HG03139 (cell line): ENCODE measurements at regions not wholly inside any gene's neighbourhood (a gene's known extent, or its start where the extent isn't known, plus 50 kb on each side); places are given as distances from the start of the nearest gene placed in this dataset.
"Not testable (repeated sequence)": the region's sequence is repeated elsewhere in the genome, so short reads cannot be mapped to it uniquely, and the experiment has no call there.

Experiments used
- ATAC-seq: cut with Tn5 transposase; IDR thresholded peaks from one replicate; pipeline ENCODE4 v1.9.1; 2021; ENCODE audit not compliant: unreplicated experiment

- not testable (repeated sequence) for ATAC-seq
Measured at GRCh38 chr9:103237571-103238109, 242.5 kb downstream of the CYLC2 start.

- ATAC-seq, result no peak
Measured at GRCh38 chr9:103242025-103242424, 246.9 kb downstream of the CYLC2 start.

DNA sequence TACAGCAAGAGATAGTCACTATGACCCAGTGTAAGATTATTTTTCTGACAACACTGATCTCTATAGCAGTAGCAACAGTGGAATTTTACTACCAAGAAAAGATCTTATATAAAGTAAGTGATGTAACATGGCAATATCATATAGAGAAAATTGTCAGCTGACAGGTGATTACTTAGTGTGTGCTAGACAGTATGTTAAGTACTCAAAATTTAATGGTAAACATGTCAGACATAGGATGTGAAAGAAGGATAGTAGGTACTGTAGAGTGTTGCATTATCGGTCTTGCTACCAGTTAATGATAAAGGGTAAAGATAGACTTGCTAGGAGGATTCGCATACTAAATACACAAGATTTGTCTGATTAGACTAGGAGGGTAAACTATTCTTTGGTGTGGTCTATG lies 247.4 kb downstream of the CYLC2 start:
- ATAC-seq, result no peak

- ATAC-seq, result no peak
Measured at GRCh38 chr9:103243553-103243952, 248.4 kb downstream of the CYLC2 start.

DNA sequence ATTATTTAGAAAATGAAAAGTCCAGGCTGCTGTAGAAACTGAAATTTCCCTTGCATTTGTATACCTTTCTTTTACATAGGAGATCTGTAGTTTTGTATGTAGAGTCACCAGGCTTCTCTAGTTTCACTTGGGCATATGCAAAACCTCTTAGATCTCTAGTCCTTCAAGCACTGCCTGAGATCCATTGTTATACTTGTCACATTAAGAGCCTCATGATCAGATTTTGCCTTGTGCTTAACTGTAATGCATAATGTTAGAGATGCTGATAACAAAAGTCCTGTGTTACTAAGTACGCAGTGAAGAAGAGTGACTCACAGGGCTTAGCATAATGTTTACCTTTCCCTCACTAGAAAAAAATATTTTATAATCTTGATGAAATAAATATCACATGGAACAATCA lies 250.2 kb downstream of the CYLC2 start:
- no peak for ATAC-seq

DNA sequence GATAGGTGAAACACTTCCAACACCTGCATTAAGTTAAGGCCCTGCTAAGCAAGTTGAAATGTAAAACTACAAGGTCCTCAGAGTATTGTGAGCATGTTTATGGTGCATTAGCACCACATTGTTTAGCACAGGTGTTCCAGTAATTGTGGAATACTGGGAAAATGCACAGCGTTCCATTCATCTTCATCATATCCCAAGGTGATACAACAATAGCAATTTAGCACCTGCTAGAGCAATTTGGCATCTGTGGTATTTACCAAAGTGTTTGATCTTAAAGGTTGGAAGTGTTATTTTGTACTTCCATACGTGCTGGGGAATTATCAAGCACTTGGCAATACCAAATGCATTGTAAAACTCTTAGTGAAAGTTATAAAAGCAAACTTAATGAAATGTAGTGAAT lies 266.8 kb downstream of the CYLC2 start:
- ATAC-seq, result no peak

DNA sequence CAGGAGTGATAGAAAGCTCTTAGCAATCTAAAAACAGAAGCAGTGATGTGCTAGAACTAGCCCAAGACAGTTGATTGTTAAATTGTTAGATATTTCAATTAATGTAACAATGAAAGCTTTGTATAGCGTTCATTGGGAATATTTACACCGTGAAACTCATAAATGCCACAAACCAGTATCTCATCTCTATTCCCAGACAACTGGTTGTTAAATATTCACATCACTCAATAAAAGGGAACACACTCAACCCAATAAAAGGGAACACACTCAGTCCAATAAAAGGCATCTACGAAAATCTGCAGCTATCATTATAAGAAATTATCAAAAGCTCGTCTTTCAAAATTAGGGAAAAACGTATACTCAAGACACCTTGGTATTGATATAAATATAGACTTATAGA lies 270.9 kb downstream of the CYLC2 start:
- no peak for ATAC-seq

GRCh38 chr9:103277240-103277639 lies 282.1 kb downstream of the CYLC2 start:
- ATAC-seq, result no peak

- ATAC-seq, result no peak
Measured at GRCh38 chr9:103281126-103281525, 286.0 kb downstream of the CYLC2 start.

DNA sequence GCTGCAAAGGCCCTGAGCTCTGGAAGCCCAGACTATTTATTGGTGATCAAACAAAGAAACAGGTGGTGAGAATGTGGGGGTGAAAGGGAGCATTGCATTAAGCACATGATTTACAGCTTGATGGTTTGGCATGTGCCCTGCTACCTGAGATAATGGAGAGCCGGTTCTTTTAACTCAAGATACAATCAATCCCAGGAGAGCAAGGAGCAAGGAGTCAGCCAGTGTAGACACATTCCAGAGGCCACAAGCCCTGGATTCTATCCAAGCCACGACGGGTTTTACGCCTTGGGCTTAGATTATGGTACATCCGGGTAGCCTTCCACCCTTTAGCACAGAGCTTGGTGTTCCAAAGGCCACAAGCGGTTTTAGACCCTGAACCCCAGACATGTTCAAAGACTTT lies 292.2 kb downstream of the CYLC2 start:
- no peak for ATAC-seq

DNA sequence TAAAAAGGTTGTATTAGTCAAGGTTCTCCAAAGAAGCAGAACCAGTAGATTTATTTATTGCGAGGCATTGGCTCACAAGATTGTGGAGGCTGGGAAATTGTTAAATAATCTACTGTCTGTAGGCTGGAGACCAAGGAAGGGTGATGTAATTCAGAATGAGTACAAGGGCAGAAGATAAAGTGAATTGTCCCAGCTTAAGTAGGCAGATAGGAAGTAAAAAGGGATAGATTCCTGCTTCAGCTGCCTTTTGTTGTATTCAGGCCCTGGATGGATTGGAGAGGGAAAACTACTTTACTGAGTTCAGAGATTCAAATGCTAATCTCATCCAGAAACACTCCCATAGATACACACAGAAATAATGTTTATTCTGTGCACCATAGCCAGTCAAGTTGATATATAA lies 301.1 kb downstream of the CYLC2 start:
- no peak for ATAC-seq

- no peak for ATAC-seq
Measured at GRCh38 chr9:103301051-103301450, 305.9 kb downstream of the CYLC2 start.

DNA sequence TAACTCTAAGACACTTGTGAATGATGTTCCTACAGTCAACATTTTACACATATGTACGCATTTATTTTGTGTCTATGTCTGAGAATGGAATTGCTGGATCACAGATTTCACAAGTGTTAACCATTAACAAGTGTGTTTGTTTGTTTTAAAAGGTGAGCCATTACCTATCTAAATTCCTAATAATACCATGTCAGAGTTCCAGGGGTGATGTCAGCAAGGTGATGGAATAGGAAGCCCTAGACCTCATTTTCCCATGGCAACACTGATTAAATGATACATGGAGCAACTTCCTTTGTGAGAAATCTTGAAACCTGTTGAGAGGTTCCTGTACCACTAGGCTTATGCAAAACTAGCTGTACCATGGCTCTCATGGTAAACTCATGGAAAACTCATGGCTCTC lies 309.7 kb downstream of the CYLC2 start:
- ATAC-seq, result no peak

DNA sequence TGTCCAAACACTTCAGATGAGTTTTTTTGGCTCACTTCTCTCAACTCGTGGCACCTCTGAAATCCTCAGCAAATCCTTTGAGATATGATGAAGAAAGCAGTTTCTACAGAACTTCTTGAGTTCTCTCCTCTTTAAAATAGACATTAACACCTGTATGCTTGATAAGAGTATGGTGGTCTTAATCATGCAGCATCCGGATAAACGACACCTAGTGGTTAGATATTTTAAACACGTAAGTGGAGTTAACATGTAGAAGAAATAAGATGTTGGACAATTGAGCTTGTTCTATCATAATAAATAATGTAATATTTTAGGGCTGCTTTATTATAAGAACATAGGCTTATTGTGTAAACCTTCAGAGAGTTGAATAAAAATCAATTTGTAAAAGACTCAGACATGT lies 324.8 kb downstream of the CYLC2 start:
- no peak for ATAC-seq

DNA sequence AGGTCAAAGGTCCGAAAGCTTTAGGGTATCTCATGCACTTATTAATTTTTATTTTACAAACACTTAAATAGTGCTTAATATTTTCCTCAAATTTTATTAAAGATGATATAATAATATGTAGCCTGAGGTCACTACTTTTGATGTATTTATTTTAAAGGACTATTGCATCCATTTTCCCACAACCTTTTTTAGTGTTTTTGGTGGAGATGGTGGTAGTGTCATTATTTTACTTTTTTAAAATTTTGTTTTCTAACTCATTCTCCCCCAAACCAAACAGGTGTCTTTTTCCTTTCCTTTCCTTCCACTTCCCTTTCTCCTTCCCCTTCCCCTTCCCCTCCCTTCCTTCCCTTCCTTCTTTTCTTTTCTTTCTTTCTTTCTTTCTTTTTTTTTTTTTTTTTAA lies 328.6 kb downstream of the CYLC2 start:
- no peak for ATAC-seq

DNA sequence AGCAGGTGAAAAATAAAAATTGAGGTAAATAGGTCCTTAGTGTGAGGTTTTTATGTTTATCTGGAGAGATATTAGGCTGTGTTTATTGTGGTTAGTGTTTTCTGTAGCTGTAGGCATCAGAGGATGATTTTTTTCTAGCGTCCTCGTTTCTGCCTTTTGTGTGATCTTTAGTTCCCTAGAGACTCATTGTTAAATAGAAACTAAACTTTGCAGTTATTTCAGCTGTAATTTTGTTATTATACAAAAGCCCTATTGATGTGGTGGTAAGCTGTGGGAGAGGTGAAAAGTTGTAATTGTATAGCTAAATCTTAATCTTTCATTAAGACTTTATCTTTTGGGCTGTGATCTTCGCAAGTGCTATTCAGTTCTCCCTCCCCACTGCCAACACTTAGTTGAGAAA lies 340.3 kb downstream of the CYLC2 start:
- ATAC-seq, result no peak

DNA sequence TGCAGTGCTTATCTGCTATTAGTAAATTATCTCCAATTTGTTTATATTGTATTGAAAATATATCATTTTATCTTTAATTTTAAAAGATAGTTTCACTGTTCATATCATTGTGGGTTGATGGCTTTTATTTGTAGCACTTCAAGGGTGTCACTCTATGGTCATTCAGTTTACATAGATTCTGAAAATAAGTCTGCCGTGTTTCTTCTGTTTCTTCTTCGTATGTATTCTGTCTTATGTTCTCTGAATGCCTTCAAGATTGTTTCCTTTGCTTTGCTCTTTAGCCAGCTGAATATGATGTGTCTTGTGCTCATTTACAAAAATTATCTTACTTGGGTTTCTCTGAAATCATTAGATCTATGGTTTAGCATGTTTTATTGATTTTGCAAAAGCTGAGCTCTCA lies 359.9 kb downstream of the CYLC2 start:
- no peak for ATAC-seq

- not testable (repeated sequence) for ATAC-seq
Measured at GRCh38 chr9:103357980-103358379, 362.8 kb downstream of the CYLC2 start.

DNA sequence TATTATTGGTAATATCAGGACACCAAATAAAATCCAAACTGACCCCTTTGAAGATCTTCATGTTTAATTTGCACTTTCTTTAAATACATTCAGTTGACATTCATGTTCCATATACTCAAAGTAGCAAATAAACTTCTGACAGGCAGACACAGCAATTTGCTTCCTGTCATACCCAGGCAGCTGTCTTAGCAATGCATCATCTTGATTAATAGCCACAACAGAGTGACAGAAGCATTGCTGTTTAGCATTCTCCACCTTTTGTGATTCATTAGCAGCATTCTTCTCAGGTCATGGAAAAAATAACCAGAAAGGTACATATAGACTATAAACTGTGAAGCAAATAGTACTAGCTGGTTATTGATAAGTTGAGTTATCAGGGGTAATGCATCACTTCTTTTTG lies 366.8 kb downstream of the CYLC2 start:
- ATAC-seq, result no peak

GRCh38 chr9:103362986-103363385 lies 367.9 kb downstream of the CYLC2 start:
- ATAC-seq, result no peak

DNA sequence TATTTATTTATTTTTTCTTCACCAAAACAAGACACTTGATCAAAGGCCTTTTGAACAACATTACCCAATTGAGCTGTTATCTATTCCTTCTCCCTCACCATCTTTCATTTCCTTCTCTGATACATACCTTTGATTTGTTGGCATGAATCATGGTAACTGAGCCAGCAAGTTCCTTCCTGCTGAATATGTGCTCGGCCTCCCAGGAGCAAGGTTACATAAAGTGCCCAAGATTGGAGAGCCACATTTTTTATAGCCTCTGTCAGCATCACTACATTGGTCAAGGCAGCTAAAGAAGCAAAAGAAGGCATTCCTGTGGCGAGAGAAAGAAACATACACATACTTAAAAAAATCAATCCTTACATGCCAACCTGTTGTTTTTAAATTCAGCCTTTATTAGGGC lies 369.6 kb downstream of the CYLC2 start:
- no peak for ATAC-seq

GRCh38 chr9:103371152-103371551 lies 376.0 kb downstream of the CYLC2 start:
- no peak for ATAC-seq

DNA sequence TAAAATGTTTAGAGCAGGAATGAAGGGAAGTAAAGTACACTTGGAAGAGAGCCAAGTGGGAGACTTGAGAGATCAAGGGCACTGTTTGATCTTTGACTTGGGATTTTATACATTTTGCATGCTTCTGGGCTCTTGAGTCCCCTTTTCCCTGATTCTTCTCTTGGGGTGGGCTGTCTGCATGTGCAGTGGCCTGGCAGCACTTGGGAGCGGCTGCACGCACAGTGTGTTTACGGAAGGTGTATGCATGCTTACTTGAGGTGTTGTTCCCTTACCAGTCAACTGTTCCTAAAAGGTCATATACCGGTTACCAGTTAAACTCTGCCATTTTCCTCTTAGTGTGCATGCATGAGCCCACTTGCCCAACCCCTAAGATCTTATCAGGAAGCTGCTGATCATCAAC lies 377.7 kb downstream of the CYLC2 start:
- ATAC-seq, result no peak

- ATAC-seq, result no peak
Measured at GRCh38 chr9:103377667-103378066, 382.5 kb downstream of the CYLC2 start.
